ENCODE measurements at regions not wholly inside any gene's neighbourhood (a gene's known extent, or its start where the extent isn't known, plus 50 kb on each side); places are given as distances from the start of the nearest gene placed in this dataset.
"Not testable (repeated sequence)": the region's sequence is repeated elsewhere in the genome, so short reads cannot be mapped to it uniquely, and the experiment has no call there.

GRCh38 chr6:140269591-140270165 is 895.2 kb upstream of the CITED2 start:
- no CpG with 5 or more reads among the region's 2 CpGs for WGBS (ENCODE audit: insufficient coverage, insufficient read length)
- Histone ChIP-seq H3K9me3 (ENCODE audit: control insufficient read depth, insufficient read depth, low read length) (no peaks in the 10 kb centered on the region), H3K27me3 (ENCODE audit: control insufficient read depth, insufficient read depth, low read length) (no peaks in the 10 kb centered on the region), H3K36me3 (ENCODE audit: control insufficient read depth, insufficient read depth, low read length) (no peaks in the 10 kb centered on the region), H3K4me1 (ENCODE audit: control insufficient read depth, insufficient read depth, low read length) (no peaks in the 10 kb centered on the region), H3K27ac (ENCODE audit: low read length) (no peak overlapping the region), H3K4me3 (ENCODE audit: low read length) (no peak overlapping the region)
- DNase-seq (ENCODE audit: low read depth, low spot score) = no peak

- WGBS (ENCODE audit: insufficient coverage, insufficient read length) = no CpG with 5 or more reads among the region's 3 CpGs
- H3K27ac ChIP-seq (ENCODE audit: low read length) = no peak overlapping the region
- no peaks in the 10 kb centered on the region for H3K36me3 ChIP-seq (ENCODE audit: control insufficient read depth, insufficient read depth, low read length)
- no peaks in the 10 kb centered on the region for H3K27me3 ChIP-seq (ENCODE audit: control insufficient read depth, insufficient read depth, low read length)
- no peaks in the 10 kb centered on the region for H3K4me1 ChIP-seq (ENCODE audit: control insufficient read depth, insufficient read depth, low read length)
- H3K4me3 ChIP-seq (ENCODE audit: low read length) = no peak overlapping the region
- H3K9me3 ChIP-seq (ENCODE audit: control insufficient read depth, insufficient read depth, low read length) = no peaks in the 10 kb centered on the region
- no peak for DNase-seq (ENCODE audit: low read depth, low spot score)
Observed at GRCh38 chr6:140264431-140264830, 890.0 kb upstream of the CITED2 start.

- not testable (repeated sequence) for H3K4me3 ChIP-seq (ENCODE audit: low read length); H3K36me3 ChIP-seq (ENCODE audit: control insufficient read depth, insufficient read depth, low read length); DNase-seq (ENCODE audit: low read depth, low spot score); H3K27me3 ChIP-seq (ENCODE audit: control insufficient read depth, insufficient read depth, low read length); H3K27ac ChIP-seq (ENCODE audit: low read length); H3K9me3 ChIP-seq (ENCODE audit: control insufficient read depth, insufficient read depth, low read length); H3K4me1 ChIP-seq (ENCODE audit: control insufficient read depth, insufficient read depth, low read length)
- no CpG with 5 or more reads among the region's 6 CpGs for WGBS (ENCODE audit: insufficient coverage, insufficient read length)
Observed at GRCh38 chr6:140258302-140258701, 883.9 kb upstream of the CITED2 start.

GRCh38 chr6:140256248-140256647 is 881.8 kb upstream of the CITED2 start:
- no peaks in the 10 kb centered on the region for H3K36me3 ChIP-seq (ENCODE audit: control insufficient read depth, insufficient read depth, low read length)
- no peaks in the 10 kb centered on the region for H3K4me1 ChIP-seq (ENCODE audit: control insufficient read depth, insufficient read depth, low read length)
- H3K27me3 ChIP-seq (ENCODE audit: control insufficient read depth, insufficient read depth, low read length) = no peaks in the 10 kb centered on the region
- no peaks in the 10 kb centered on the region for H3K9me3 ChIP-seq (ENCODE audit: control insufficient read depth, insufficient read depth, low read length)
- DNase-seq (ENCODE audit: low read depth, low spot score) = no peak
- no CpG with 5 or more reads among the region's 2 CpGs for WGBS (ENCODE audit: insufficient coverage, insufficient read length)
- H3K27ac ChIP-seq (ENCODE audit: low read length) = no peak overlapping the region
- no peak overlapping the region for H3K4me3 ChIP-seq (ENCODE audit: low read length)

GRCh38 chr6:140253096-140253495 is 878.6 kb upstream of the CITED2 start:
- 100% methylated on average over 1 of the region's 1 CpG for WGBS (ENCODE audit: insufficient coverage, insufficient read length)
- no peak for DNase-seq (ENCODE audit: low read depth, low spot score)
- Histone ChIP-seq H3K9me3 (ENCODE audit: control insufficient read depth, insufficient read depth, low read length) (no peaks in the 10 kb centered on the region), H3K27me3 (ENCODE audit: control insufficient read depth, insufficient read depth, low read length) (no peaks in the 10 kb centered on the region), H3K4me3 (ENCODE audit: low read length) (no peak overlapping the region), H3K4me1 (ENCODE audit: control insufficient read depth, insufficient read depth, low read length) (no peaks in the 10 kb centered on the region), H3K36me3 (ENCODE audit: control insufficient read depth, insufficient read depth, low read length) (no peaks in the 10 kb centered on the region), H3K27ac (ENCODE audit: low read length) (no peak overlapping the region)

- Histone ChIP-seq H3K4me3 (ENCODE audit: low read length) (no peak overlapping the region), H3K27ac (ENCODE audit: low read length) (no peak overlapping the region), H3K27me3 (ENCODE audit: control insufficient read depth, insufficient read depth, low read length) (no peaks in the 10 kb centered on the region), H3K4me1 (ENCODE audit: control insufficient read depth, insufficient read depth, low read length) (no peaks in the 10 kb centered on the region), H3K36me3 (ENCODE audit: control insufficient read depth, insufficient read depth, low read length) (no peaks in the 10 kb centered on the region), H3K9me3 (ENCODE audit: control insufficient read depth, insufficient read depth, low read length) (no peaks in the 10 kb centered on the region)
- no CpG with 5 or more reads among the region's 2 CpGs for WGBS (ENCODE audit: insufficient coverage, insufficient read length)
- DNase-seq (ENCODE audit: low read depth, low spot score) = no peak
Observed at GRCh38 chr6:140252099-140252498, 877.7 kb upstream of the CITED2 start.

- no peaks in the 10 kb centered on the region for H3K9me3 ChIP-seq (ENCODE audit: control insufficient read depth, insufficient read depth, low read length)
- no peaks in the 10 kb centered on the region for H3K27me3 ChIP-seq (ENCODE audit: control insufficient read depth, insufficient read depth, low read length)
- no peak overlapping the region for H3K4me3 ChIP-seq (ENCODE audit: low read length)
- no CpG with 5 or more reads among the region's 8 CpGs for WGBS (ENCODE audit: insufficient coverage, insufficient read length)
- H3K36me3 ChIP-seq (ENCODE audit: control insufficient read depth, insufficient read depth, low read length) = no peaks in the 10 kb centered on the region
- H3K4me1 ChIP-seq (ENCODE audit: control insufficient read depth, insufficient read depth, low read length) = no peaks in the 10 kb centered on the region
- no peak overlapping the region for H3K27ac ChIP-seq (ENCODE audit: low read length)
- no peak for DNase-seq (ENCODE audit: low read depth, low spot score)
Observed at GRCh38 chr6:140245296-140246040, 871.0 kb upstream of the CITED2 start.

GRCh38 chr6:140237251-140237650 is 862.8 kb upstream of the CITED2 start:
- Histone ChIP-seq H3K4me3 (ENCODE audit: low read length) (no peak overlapping the region), H3K27me3 (ENCODE audit: control insufficient read depth, insufficient read depth, low read length) (no peaks in the 10 kb centered on the region), H3K9me3 (ENCODE audit: control insufficient read depth, insufficient read depth, low read length) (no peaks in the 10 kb centered on the region), H3K4me1 (ENCODE audit: control insufficient read depth, insufficient read depth, low read length) (no peaks in the 10 kb centered on the region), H3K36me3 (ENCODE audit: control insufficient read depth, insufficient read depth, low read length) (no peaks in the 10 kb centered on the region), H3K27ac (ENCODE audit: low read length) (no peak overlapping the region)
- DNase-seq (ENCODE audit: low read depth, low spot score) = no peak
- no CpG with 5 or more reads among the region's 3 CpGs for WGBS (ENCODE audit: insufficient coverage, insufficient read length)

- DNase-seq (ENCODE audit: low read depth, low spot score) = no peak
- H3K9me3 ChIP-seq (ENCODE audit: control insufficient read depth, insufficient read depth, low read length) = no peaks in the 10 kb centered on the region
- H3K4me3 ChIP-seq (ENCODE audit: low read length) = no peak overlapping the region
- H3K27me3 ChIP-seq (ENCODE audit: control insufficient read depth, insufficient read depth, low read length) = no peaks in the 10 kb centered on the region
- no peak overlapping the region for H3K27ac ChIP-seq (ENCODE audit: low read length)
- no peaks in the 10 kb centered on the region for H3K4me1 ChIP-seq (ENCODE audit: control insufficient read depth, insufficient read depth, low read length)
- no CpG with 5 or more reads among the region's 3 CpGs for WGBS (ENCODE audit: insufficient coverage, insufficient read length)
- no peaks in the 10 kb centered on the region for H3K36me3 ChIP-seq (ENCODE audit: control insufficient read depth, insufficient read depth, low read length)
Observed at GRCh38 chr6:140236732-140237131, 862.3 kb upstream of the CITED2 start.

GRCh38 chr6:140230282-140230681 is 855.8 kb upstream of the CITED2 start:
- Histone ChIP-seq H3K27ac (ENCODE audit: low read length) (no peak overlapping the region), H3K4me1 (ENCODE audit: control insufficient read depth, insufficient read depth, low read length) (no peaks in the 10 kb centered on the region), H3K27me3 (ENCODE audit: control insufficient read depth, insufficient read depth, low read length) (no peaks in the 10 kb centered on the region), H3K9me3 (ENCODE audit: control insufficient read depth, insufficient read depth, low read length) (no peaks in the 10 kb centered on the region), H3K36me3 (ENCODE audit: control insufficient read depth, insufficient read depth, low read length) (no peaks in the 10 kb centered on the region), H3K4me3 (ENCODE audit: low read length) (no peak overlapping the region)
- no peak for DNase-seq (ENCODE audit: low read depth, low spot score)
- no CpG with 5 or more reads among the region's 2 CpGs for WGBS (ENCODE audit: insufficient coverage, insufficient read length)

- DNase-seq (ENCODE audit: low read depth, low spot score) = no peak
- Histone ChIP-seq H3K36me3 (ENCODE audit: control insufficient read depth, insufficient read depth, low read length) (no peaks in the 10 kb centered on the region), H3K27me3 (ENCODE audit: control insufficient read depth, insufficient read depth, low read length) (no peaks in the 10 kb centered on the region), H3K4me3 (ENCODE audit: low read length) (no peak overlapping the region), H3K4me1 (ENCODE audit: control insufficient read depth, insufficient read depth, low read length) (no peaks in the 10 kb centered on the region), H3K9me3 (ENCODE audit: control insufficient read depth, insufficient read depth, low read length) (no peaks in the 10 kb centered on the region), H3K27ac (ENCODE audit: low read length) (no peak overlapping the region)
- no CpG with 5 or more reads among the region's 1 CpG for WGBS (ENCODE audit: insufficient coverage, insufficient read length)
Observed at GRCh38 chr6:140228491-140228890, 854.0 kb upstream of the CITED2 start.

Measured in iPS DF 6.9 (cell line).